DND-41 (cell line): ENCODE measurements at regions not wholly inside any gene's neighbourhood (a gene's known extent, or its start where the extent isn't known, plus 50 kb on each side); places are given as distances from the start of the nearest gene placed in this dataset.

Experiments
- ATAC-seq: fragments of 200-7000 bp; cut with Tn5 transposase; 3 replicates; pipeline ENCODE4 v1.9.1; 2021; ENCODE audit warnings: low read depth; ENCODE audit not compliant: insufficient read depth
- DNase-seq: peaks from one replicate; pipeline ENCODE4 v3.0.0-alpha.2; 2020
- H2AFZ ChIP-seq: 2 replicates; pipeline ENCODE4 v1.6.0; 2012; ENCODE audit warnings: low read depth, low read length
- H3K27ac ChIP-seq: 2 replicates; pipeline ENCODE4 v1.5.1; 2012; ENCODE audit warnings: low read length, inconsistent platforms
- H3K27me3 ChIP-seq: fragments of 200-600 bp; sonication (generic); 2 replicates; pipeline ENCODE4 v1.6.0; 2012; ENCODE audit warnings: low read length, mild to moderate bottlenecking, inconsistent platforms; ENCODE audit not compliant: insufficient read depth, poor library complexity
- H3K36me3 ChIP-seq: 2 replicates; pipeline ENCODE4 v1.5.1; 2012; ENCODE audit warnings: low read length, inconsistent platforms; ENCODE audit not compliant: insufficient read depth
- H3K4me1 ChIP-seq: 2 replicates; pipeline ENCODE4 v1.5.1; 2012; ENCODE audit warnings: mild to moderate bottlenecking, low read length; ENCODE audit not compliant: insufficient read depth
- H3K4me2 ChIP-seq: 2 replicates; pipeline ENCODE4 v1.6.0; 2012; ENCODE audit warnings: mild to moderate bottlenecking, moderate library complexity, low read length, inconsistent platforms; ENCODE audit not compliant: insufficient read depth
- H3K4me3 ChIP-seq, 2 experiments: fragments of 200-600 bp in 1 of 2; shearing (Covaris generic) in 1 of 2; 2 replicates each; pipeline ENCODE4 v1.5.1; 2012 to 2016; ENCODE audit warnings: inconsistent platforms in 2 of 2, low read length in 2 of 2, mild to moderate bottlenecking in 2 of 2, low read depth in 1 of 2, moderate library complexity in 1 of 2
- H3K79me2 ChIP-seq: 2 replicates; pipeline ENCODE4 v1.6.0; 2012; ENCODE audit warnings: low read length, inconsistent platforms; ENCODE audit not compliant: insufficient read depth
- H3K9ac ChIP-seq: 2 replicates; pipeline ENCODE4 v1.6.0; 2012; ENCODE audit warnings: low read depth, mild to moderate bottlenecking, inconsistent platforms, low read length, moderate library complexity
- H3K9me3 ChIP-seq: 2 replicates; pipeline ENCODE4 v1.5.1; 2012; ENCODE audit warnings: low read length, moderate library complexity, mild to moderate bottlenecking, inconsistent platforms; ENCODE audit not compliant: insufficient read depth, severe bottlenecking
- H4K20me1 ChIP-seq: 2 replicates; pipeline ENCODE4 v1.6.0; 2012; ENCODE audit warnings: low read length; ENCODE audit not compliant: insufficient read depth
- CTCF ChIP-seq: IDR thresholded peaks from 2 replicates; pipeline ENCODE4 v1.5.1; 2012; ENCODE audit warnings: borderline replicate concordance, low read length, moderate library complexity, mild to moderate bottlenecking; ENCODE audit not compliant: poor library complexity, severe bottlenecking; ENCODE audit errors: extremely low read depth
- EZH2 ChIP-seq: IDR thresholded peaks from 3 replicates; pipeline ENCODE4 v1.6.1; 2012; ENCODE audit warnings: borderline replicate concordance, low read depth, mild to moderate bottlenecking, moderate library complexity, low read length, inconsistent platforms; ENCODE audit not compliant: severe bottlenecking

GRCh38 chr13:22095794-22096193, 424.9 kb downstream of the FGF9 start:
- H3K36me3 ChIP-seq = no peaks in the 10 kb centered on the region
- no peak overlapping the region for H3K4me3 ChIP-seq
- peaks cover 3% of the 10 kb centered on the region for H3K27me3 ChIP-seq
- no peaks in the 10 kb centered on the region for H3K4me1 ChIP-seq
- no peak overlapping the region for H2AFZ ChIP-seq
- no peaks in the 10 kb centered on the region for H3K79me2 ChIP-seq
- H3K27ac ChIP-seq = no peak overlapping the region
- no peak overlapping the region for H3K4me2 ChIP-seq
- H3K9ac ChIP-seq = no peak overlapping the region
- H3K9me3 ChIP-seq = no peaks in the 10 kb centered on the region
- no peak for ATAC-seq
- no peak for TF ChIP-seq CTCF
- TF ChIP-seq EZH2 = no peak
- no peak for DNase-seq
- H4K20me1 ChIP-seq = no peaks in the 10 kb centered on the region

- no peak overlapping the region for H3K4me2 ChIP-seq
- no peak for TF ChIP-seq EZH2
- no peaks in the 10 kb centered on the region for H3K79me2 ChIP-seq
- H3K36me3 ChIP-seq = no peaks in the 10 kb centered on the region
- H3K9me3 ChIP-seq = no peaks in the 10 kb centered on the region
- no peaks in the 10 kb centered on the region for H3K4me1 ChIP-seq
- no peaks in the 10 kb centered on the region for H4K20me1 ChIP-seq
- no peak overlapping the region for H3K4me3 ChIP-seq
- H3K9ac ChIP-seq = no peak overlapping the region
- DNase-seq = no peak
- H3K27ac ChIP-seq = no peak overlapping the region
- peaks cover 3% of the 10 kb centered on the region for H3K27me3 ChIP-seq
- ATAC-seq = no peak
- H2AFZ ChIP-seq = no peak overlapping the region
Measured at GRCh38 chr13:22099585-22099984, 428.7 kb downstream of the FGF9 start.

GRCh38 chr13:22102271-22102670, 431.4 kb downstream of the FGF9 start:
- ATAC-seq (no peak), DNase-seq (no peak)
- H3K4me2 ChIP-seq = no peak overlapping the region
- no peaks in the 10 kb centered on the region for H4K20me1 ChIP-seq
- no peaks in the 10 kb centered on the region for H3K9me3 ChIP-seq
- H3K27ac ChIP-seq = no peak overlapping the region
- H3K4me3 ChIP-seq = no peak overlapping the region
- H3K27me3 ChIP-seq = peaks cover 3% of the 10 kb centered on the region
- H3K9ac ChIP-seq = no peak overlapping the region
- no peak for TF ChIP-seq CTCF
- no peak for TF ChIP-seq EZH2
- no peaks in the 10 kb centered on the region for H3K4me1 ChIP-seq
- no peak overlapping the region for H2AFZ ChIP-seq
- no peaks in the 10 kb centered on the region for H3K36me3 ChIP-seq
- H3K79me2 ChIP-seq = no peaks in the 10 kb centered on the region

- Histone ChIP-seq H3K27ac (no peak overlapping the region), H3K9ac (no peak overlapping the region)
- DNase-seq = no peak
Measured at GRCh38 chr13:22103046-22104027, 432.5 kb downstream of the FGF9 start.

More at GRCh38 chr13:22103046-22104027, 432.5 kb downstream of the FGF9 start:
- Histone ChIP-seq H3K27me3 (no peaks in the 10 kb centered on the region), H3K4me3 (no peak overlapping the region), H3K9me3 (no peaks in the 10 kb centered on the region), H3K36me3 (no peaks in the 10 kb centered on the region), H3K4me1 (no peaks in the 10 kb centered on the region), H3K79me2 (no peaks in the 10 kb centered on the region), H2AFZ (no peak overlapping the region), H3K4me2 (no peak overlapping the region), H4K20me1 (no peaks in the 10 kb centered on the region)
- no peak for ATAC-seq
- no peak for TF ChIP-seq EZH2
- TF ChIP-seq CTCF = no peak
